Skeletal muscle cell (primary cell): ENCODE measurements at regions not wholly inside any gene's neighbourhood (a gene's known extent, or its start where the extent isn't known, plus 50 kb on each side); places are given as distances from the start of the nearest gene placed in this dataset.
A peak's percentile ranks its signal among the peaks of the same experiment; 100 is the strongest.
"Not testable (repeated sequence)": the region's sequence is repeated elsewhere in the genome, so short reads cannot be mapped to it uniquely, and the experiment has no call there.

ENCODE experiments used
- DNase-seq: peaks from one replicate; pipeline ENCODE4 v3.0.0-alpha.2; 2010; ENCODE audit warnings: low read depth
- H3K4me3 ChIP-seq: 2 replicates; pipeline ENCODE4 v1.5.1; 2011; ENCODE audit warnings: low read depth, mild to moderate bottlenecking, control low read depth, low read length, moderate library complexity

DNA sequence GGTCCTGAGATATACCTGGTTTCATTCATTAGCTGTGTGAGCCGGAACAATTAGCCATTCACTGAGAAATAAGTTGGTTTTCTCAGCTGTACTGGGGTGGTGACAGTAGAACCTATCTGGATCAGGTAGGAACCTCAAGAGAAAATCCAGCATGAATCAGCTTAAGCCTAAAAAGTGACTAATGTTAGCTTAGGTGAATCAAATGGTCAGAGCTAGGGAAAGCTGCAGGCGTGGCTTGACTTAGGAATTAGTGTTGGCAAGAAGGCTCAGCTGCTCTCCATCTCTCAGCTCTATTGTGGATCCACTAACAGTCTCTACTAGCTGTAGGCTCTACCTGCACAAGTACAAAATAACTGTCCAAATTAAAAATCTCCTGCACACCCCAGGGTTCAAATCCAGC, 1025.5 kb downstream of the RAB28 start:
- H3K4me3 ChIP-seq = no peak overlapping the region
- no peak for DNase-seq

DNA sequence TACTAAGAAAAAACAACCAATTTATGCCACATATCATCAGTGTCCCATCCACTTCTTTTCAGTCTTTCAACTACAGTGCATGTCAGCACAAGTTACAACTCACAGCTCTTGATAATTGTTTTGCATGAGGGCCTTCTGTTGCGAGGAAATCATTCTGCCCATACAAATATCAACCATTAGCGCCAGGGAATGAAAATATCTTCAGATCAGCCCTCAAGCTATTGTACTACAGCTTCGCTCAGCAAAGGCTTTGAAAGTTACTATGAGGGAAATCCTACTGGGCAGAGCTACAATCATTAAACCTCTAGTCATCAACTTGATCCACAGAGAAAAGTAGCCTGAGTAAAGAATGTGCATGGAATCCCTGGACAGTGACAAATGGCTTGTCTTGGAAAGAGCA, 1023.6 kb upstream of the HS3ST1 start:
- H3K4me3 ChIP-seq = no peak overlapping the region
- no peak for DNase-seq

DNA sequence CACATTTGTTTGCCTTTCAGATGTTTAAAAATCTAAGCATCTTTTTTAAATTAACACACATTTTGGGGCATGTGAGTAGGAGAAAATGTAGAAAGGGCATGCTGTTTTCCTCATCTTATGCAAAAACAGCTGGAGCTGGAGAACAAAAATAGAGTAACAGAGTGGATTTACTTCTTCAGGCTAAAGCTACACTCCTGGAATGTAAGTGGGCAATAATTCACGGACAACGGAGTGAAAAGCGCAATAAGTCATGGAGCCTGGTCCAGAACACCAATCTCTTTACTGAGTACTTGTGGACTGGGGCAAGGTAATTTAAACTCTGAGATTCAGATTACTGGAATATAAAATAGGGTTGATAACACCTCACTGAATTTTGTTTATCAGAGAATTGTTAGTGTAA, 1018.8 kb upstream of the HS3ST1 start:
- no peak overlapping the region for H3K4me3 ChIP-seq
- no peak for DNase-seq

- DNase-seq = no peak
- no peak overlapping the region for H3K4me3 ChIP-seq
These were observed 1018.0 kb upstream of the HS3ST1 start for GRCh38 chr4:12446657-12447185.

DNA sequence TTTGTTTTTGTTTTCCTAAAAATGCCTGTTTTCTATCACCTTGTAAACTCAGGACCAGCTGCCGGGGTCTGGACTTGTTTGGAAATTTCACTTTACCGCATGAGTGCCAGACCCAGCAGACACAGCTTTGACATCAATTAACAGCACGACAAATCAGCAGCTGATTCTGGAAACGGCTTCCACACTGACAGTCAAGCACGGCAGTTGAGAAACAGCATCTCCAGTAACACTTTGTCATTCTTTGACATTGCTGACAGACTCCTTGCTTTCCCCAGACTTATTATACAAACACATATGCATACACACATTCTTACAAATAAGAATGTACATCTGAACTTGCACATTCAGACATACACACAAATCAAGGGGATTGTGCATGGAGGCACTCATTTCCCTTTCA, 1017.6 kb upstream of the HS3ST1 start:
- DNase-seq = no peak
- no peak overlapping the region for H3K4me3 ChIP-seq

DNA sequence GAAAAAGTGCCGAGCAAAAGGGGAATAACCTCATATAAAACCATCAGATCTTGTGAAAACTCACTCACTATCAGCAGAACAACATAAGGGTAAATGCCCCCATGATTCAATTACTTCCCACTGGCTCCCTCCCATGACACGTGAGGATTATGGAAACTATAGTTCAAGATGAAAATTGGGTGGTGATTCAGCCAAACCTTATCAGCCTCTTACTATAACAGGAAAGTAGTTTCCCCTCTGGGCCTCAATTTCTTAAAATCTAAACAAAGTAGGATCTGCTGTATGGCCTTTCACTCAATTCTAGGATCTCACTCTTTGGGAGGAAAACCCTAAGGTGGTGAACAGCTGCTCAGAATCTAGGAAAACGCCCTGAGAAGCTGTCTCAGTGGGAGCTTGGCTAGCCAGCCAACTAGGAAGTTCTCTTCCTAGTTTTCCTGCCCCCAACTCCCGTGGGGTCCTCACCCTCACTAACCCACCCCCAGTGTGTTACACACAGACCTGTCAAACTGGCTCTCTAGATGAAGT, 1017.1 kb upstream of the HS3ST1 start:
- no peak for DNase-seq
- H3K4me3 ChIP-seq = no peak overlapping the region

- H3K4me3 ChIP-seq = no peak overlapping the region
- no peak for DNase-seq
These were observed 1011.1 kb upstream of the HS3ST1 start for GRCh38 chr4:12439633-12440305.

DNA sequence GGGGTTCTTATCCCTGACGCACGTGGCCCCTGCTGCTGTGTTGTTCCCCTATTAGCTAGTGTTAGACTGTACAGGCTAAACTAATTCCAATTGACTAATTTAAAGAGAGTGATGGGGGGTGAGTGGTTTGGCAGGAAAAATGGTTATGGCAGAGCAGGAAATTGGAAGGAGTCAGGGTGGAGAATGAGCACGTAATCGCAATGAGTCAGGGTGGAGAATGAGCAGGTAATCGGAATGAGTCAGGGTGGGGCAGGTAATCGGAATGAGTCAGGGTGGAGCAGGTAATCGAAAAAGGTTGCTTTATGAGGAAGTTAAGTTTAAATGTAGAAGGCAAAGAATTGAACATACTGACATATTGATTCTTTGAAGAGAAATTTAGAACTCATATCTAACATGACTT, 1002.6 kb upstream of the HS3ST1 start:
- not testable (repeated sequence) for DNase-seq, H3K4me3 ChIP-seq

- H3K4me3 ChIP-seq = no peak overlapping the region
- DNase-seq = no peak
These were observed 992.7 kb upstream of the HS3ST1 start for GRCh38 chr4:12421364-12421763.

GRCh38 chr4:12416755-12417154, 988.1 kb upstream of the HS3ST1 start:
- no peak overlapping the region for H3K4me3 ChIP-seq
- DNase-seq = no peak

GRCh38 chr4:12414181-12414812, 985.6 kb upstream of the HS3ST1 start:
- H3K4me3 ChIP-seq = no peak overlapping the region
- DNase-seq = no peak

DNA sequence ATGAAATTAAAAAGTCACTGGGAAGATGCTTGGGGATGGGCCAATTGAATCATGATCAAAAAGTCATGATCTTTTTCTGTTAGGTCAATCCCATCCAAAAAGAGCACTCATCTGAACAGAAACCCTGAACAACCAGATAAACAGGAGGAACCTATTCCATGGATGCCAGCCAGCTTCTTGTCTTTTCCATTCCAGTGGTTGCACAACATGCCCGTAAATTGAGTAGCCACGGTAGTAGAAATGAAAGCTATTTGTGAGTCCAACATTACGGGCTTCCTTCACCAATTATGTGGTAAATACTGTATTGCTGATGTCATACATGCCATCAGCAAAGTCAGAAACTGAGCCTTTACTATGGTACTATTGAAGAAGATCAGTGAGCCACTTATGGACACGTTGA, 982.4 kb upstream of the HS3ST1 start:
- H3K4me3 ChIP-seq = no peak overlapping the region
- DNase-seq = peak; percentile 39

DNA sequence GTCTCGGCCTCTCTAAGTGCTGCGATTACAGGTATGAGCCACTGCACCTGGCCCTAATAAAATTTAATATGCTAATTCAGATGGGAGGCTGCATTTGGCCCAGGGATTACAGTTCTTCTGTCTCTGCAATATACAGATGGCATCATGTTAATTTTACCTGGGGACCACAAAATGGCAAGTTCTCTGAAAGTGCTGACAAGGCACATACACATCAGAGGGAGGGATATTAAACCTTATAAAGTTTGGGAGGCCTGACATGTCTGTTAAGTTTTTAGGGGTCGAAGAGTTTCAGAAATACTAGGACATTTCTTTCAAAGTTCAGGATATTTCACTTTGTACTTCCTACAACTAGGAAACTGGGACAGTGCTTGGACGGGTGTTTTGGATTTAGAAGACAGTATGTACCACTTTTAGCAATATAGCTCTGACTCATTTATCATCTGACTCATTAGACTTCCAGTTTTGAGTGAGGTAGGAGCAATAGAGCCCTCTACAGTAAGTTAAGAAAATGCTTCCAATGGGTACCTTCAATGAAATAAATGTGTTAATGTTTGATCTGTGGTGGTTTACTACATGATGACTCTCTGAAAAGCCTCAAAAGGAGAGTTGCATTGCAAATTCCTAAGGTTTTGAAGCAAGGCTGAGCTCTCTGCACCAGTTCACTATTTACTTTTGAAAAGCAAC, 981.0 kb upstream of the HS3ST1 start:
- H3K4me3 ChIP-seq = no peak overlapping the region
- peak; percentile 36 for DNase-seq

- H3K4me3 ChIP-seq = no peak overlapping the region
- DNase-seq = no peak
These were observed 979.7 kb upstream of the HS3ST1 start for GRCh38 chr4:12408364-12408763.

DNA sequence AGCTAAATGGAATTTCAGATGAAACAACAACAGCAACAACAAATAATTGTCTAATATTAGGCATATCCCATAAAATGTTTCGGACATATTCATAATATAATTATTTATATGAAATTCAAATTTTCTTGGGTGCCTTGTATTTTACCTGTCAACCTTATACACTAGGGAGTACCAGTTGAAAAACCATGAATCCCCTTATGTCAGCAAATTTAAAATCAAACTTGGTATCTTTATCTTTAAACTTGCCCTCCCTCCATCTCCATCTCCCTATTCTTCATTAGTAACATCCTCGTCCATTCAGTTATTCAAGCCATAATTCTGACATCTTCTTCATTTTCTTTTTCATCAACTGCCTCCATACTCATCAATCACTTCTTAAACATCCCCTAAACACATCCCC, 974.5 kb upstream of the HS3ST1 start:
- H3K4me3 ChIP-seq = no peak overlapping the region
- DNase-seq = no peak

DNA sequence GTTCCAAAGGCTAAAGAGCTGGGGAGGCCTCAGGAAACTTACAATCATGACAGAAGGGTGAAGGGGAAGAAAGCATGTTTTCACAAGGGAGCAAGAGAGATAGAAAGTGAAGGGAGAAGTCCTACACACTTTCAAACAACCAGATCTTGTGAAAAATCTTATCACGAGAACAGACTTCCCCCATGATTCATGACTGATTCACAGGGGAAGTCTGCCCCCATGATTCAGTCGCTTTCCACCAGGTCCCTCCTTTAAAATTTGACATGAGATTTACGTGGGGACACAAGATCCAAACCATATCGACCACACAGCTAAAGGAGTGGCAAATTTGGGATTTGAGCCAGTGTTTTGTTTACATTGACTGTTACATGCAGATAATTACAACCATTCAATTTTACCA, 971.1 kb upstream of the HS3ST1 start:
- no peak overlapping the region for H3K4me3 ChIP-seq
- DNase-seq = no peak

DNA sequence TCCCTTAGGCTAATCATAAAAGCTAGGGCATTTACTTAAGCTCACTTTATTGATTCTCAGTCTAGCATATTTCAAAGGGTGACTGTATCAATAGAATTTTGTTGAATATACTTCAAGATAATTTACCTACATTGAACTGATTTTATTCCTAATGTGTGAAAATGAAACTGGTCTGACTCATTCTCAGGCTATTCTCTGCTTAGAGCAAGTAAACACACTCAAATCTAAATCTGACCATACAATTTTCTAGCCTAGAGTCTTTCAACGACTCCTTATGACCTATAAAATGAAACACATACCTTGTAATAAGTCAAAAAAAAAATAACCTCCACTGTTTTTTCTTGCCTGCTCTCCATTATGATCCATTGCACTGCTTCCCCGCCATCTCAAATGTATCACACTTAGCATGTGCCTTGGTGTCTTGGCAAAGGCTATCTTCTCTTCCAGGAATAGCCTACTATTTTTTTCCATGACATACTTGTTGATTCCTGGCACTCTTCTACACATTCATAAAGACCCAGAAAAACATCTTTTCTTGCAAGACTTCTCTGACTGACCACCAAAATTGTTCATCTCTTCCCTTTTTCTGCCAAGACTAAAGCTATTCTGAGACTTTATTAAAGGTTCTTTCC, 965.1 kb upstream of the HS3ST1 start:
- no peak for DNase-seq
- H3K4me3 ChIP-seq = no peak overlapping the region

GRCh38 chr4:12389604-12390003, 960.9 kb upstream of the HS3ST1 start:
- no peak overlapping the region for H3K4me3 ChIP-seq

DNA sequence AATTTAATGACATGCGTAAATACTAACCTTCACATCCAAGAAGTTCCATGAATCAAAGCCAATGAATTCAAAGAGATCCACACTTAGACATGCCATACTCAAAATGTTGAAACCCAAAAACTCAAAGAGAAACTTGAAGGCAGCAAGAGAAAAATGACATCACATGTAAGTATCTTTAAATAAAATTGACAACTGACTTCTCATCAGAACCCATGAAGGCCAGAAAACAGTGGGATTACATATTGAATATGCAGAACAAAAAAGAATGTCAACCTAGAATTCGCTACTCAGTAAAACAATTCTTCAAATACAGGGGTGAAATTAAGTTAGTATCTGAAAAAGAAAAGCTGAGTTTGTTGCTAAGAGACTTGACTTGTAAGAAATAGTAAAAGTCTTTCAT, 953.9 kb upstream of the HS3ST1 start:
- no peak overlapping the region for H3K4me3 ChIP-seq
- no peak for DNase-seq

More at GRCh38 chr4:12389604-12390003, 960.9 kb upstream of the HS3ST1 start:
- DNase-seq = no peak

GRCh38 chr4:12379191-12379590, 950.5 kb upstream of the HS3ST1 start:
- H3K4me3 ChIP-seq = no peak overlapping the region
- DNase-seq = no peak
